Amygdala (tissue), 56 donors: ENCODE measurements at regions not wholly inside any gene's neighbourhood (a gene's known extent, or its start where the extent isn't known, plus 50 kb on each side); places are given as distances from the start of the nearest gene placed in this dataset.
A peak's percentile ranks its signal among the peaks of the same experiment; 100 is the strongest.
"Not testable (repeated sequence)": the region's sequence is repeated elsewhere in the genome, so short reads cannot be mapped to it uniquely, and the experiment has no call there.

Experiments used
- DNase-seq, 56 donors: peaks; one replicate each; lab custom pipeline; 2025; lab: John Stamatoyannopoulos, UW

- DNase-seq, result no peak
These were observed 1008.3 kb downstream of the DNAH5 start for GRCh38 chr5:12936221-12936620.

- peak in 1 of 56 donors; percentile 2 for DNase-seq
These were observed 1009.8 kb downstream of the DNAH5 start for GRCh38 chr5:12934722-12935121.

GRCh38 chr5:12920527-12920926, 1016.3 kb upstream of the CTNND2 start:
- DNase-seq, result no peak

GRCh38 chr5:12911156-12911555, 1006.9 kb upstream of the CTNND2 start:
- DNase-seq, result no peak

- DNase-seq, result no peak
These were observed 1006.4 kb upstream of the CTNND2 start for GRCh38 chr5:12910641-12911040.

GRCh38 chr5:12902611-12903010, 998.4 kb upstream of the CTNND2 start:
- no peak for DNase-seq

- no peak for DNase-seq
These were observed 997.5 kb upstream of the CTNND2 start for GRCh38 chr5:12901696-12902095.

GRCh38 chr5:12896086-12896485, 991.8 kb upstream of the CTNND2 start:
- no peak for DNase-seq

GRCh38 chr5:12885018-12885417, 980.8 kb upstream of the CTNND2 start:
- no peak for DNase-seq

GRCh38 chr5:12883395-12883794, 979.1 kb upstream of the CTNND2 start:
- no peak for DNase-seq

GRCh38 chr5:12876541-12877298, 972.5 kb upstream of the CTNND2 start:
- no peak for DNase-seq

GRCh38 chr5:12870872-12871539, 966.8 kb upstream of the CTNND2 start:
- no peak for DNase-seq

- DNase-seq, result no peak
These were observed 961.3 kb upstream of the CTNND2 start for GRCh38 chr5:12865529-12865928.

GRCh38 chr5:12861886-12862654, 957.8 kb upstream of the CTNND2 start:
- DNase-seq, result no peak

GRCh38 chr5:12856105-12856504, 951.9 kb upstream of the CTNND2 start:
- DNase-seq, result not testable (repeated sequence)

- DNase-seq, result no peak
These were observed 950.1 kb upstream of the CTNND2 start for GRCh38 chr5:12854386-12854785.

GRCh38 chr5:12851761-12852160, 947.5 kb upstream of the CTNND2 start:
- DNase-seq, result no peak

GRCh38 chr5:12848709-12849108, 944.5 kb upstream of the CTNND2 start:
- no peak for DNase-seq

- no peak for DNase-seq
These were observed 941.4 kb upstream of the CTNND2 start for GRCh38 chr5:12845549-12846159.

GRCh38 chr5:12840972-12841371, 936.7 kb upstream of the CTNND2 start:
- no peak for DNase-seq

GRCh38 chr5:12837592-12837991, 933.3 kb upstream of the CTNND2 start:
- no peak for DNase-seq
